SU-DHL-6 (cell line): ENCODE measurements at regions not wholly inside any gene's neighbourhood (a gene's known extent, or its start where the extent isn't known, plus 50 kb on each side); places are given as distances from the start of the nearest gene placed in this dataset.

ENCODE experiments used
- CTCF ChIP-seq: fragments of 200-600 bp; sonication (generic); IDR thresholded peaks from one replicate; pipeline ENCODE4 v1.5.1; 2017; ENCODE audit warnings: antibody characterized with exemption, mild to moderate bottlenecking, low read length, moderate library complexity; ENCODE audit not compliant: insufficient read depth, poor library complexity, severe bottlenecking
- EZH2phosphoT487 ChIP-seq: fragments of 200-600 bp; sonication (generic), shearing (Covaris generic); conservative IDR thresholded peaks from 2 replicates; pipeline ENCODE4 v1.6.1; 2018; ENCODE audit warnings: mild to moderate bottlenecking, antibody characterized with exemption, low read length, moderate library complexity, mixed read lengths

- TF ChIP-seq CTCF (no peak), EZH2phosphoT487 (no peak)
These were observed 1716.1 kb upstream of the C9orf72 start for GRCh38 chr9:29289365-29289764.
